Heart right ventricle (tissue), 16 donors: ENCODE measurements at regions not wholly inside any gene's neighbourhood (a gene's known extent, or its start where the extent isn't known, plus 50 kb on each side); places are given as distances from the start of the nearest gene placed in this dataset.
A peak's percentile ranks its signal among the peaks of the same experiment; 100 is the strongest.

Source experiments
- ATAC-seq, 8 donors: fragments of 200-7000 bp; cut with Tn5 transposase; one replicate each; pipeline ENCODE4 v1.9.1; 2020; ENCODE audit warnings: mild to moderate bottlenecking in 8 of 8, moderate library complexity in 8 of 8, moderate number of reproducible peaks in 1 of 8
- DNase-seq, 2 donors: peaks; one replicate each; pipeline ENCODE4 v3.0.0-alpha.2; 2020
- H3K27ac ChIP-seq, 10 donors: fragments of 200-600 bp; sonication (generic) in 2 of 10; one replicate each; pipeline versions ENCODE4 v1.5.0 to v1.8.0; 2020 to 2022; ENCODE audit warnings: mild to moderate bottlenecking in 3 of 10
- H3K27me3 ChIP-seq, 7 donors: fragments of 200-600 bp; one replicate each; pipeline ENCODE4 v1.8.0; 2021 to 2022; ENCODE audit warnings: mild to moderate bottlenecking in 2 of 7
- H3K36me3 ChIP-seq, 9 donors: fragments of 200-600 bp; sonication (generic) in 1 of 9; one replicate each; pipeline versions ENCODE4 v1.5.0 to v1.8.0; 2020 to 2022; ENCODE audit warnings: mild to moderate bottlenecking in 2 of 9
- H3K4me1 ChIP-seq, 9 donors: fragments of 200-600 bp; sonication (generic) in 1 of 9; one replicate each; pipeline versions ENCODE4 v1.5.0 to v1.8.0; 2020 to 2022; ENCODE audit warnings: mild to moderate bottlenecking in 4 of 9
- H3K4me3 ChIP-seq, 10 donors: fragments of 200-600 bp; sonication (generic) in 2 of 10; one replicate each; pipeline versions ENCODE4 v1.5.0 to v1.8.0; 2020 to 2022; ENCODE audit warnings: mild to moderate bottlenecking in 7 of 10, moderate library complexity in 2 of 10
- H3K9me3 ChIP-seq, 11 donors: fragments of 200-600 bp in 10 of 11; sonication (generic) in 2 of 11; one replicate each; pipeline versions ENCODE4 v1.5.0 to v1.8.0; 2013 to 2022; ENCODE audit warnings: mild to moderate bottlenecking in 2 of 11, control low read depth in 1 of 11, moderate library complexity in 1 of 11
- CTCF ChIP-seq, 9 donors: fragments of 200-600 bp; sonication (generic) in 2 of 9; IDR thresholded peaks; one replicate each; pipeline versions ENCODE4 v1.5.0 to v1.8.0; 2021 to 2022; ENCODE audit warnings: antibody characterized with exemption in 9 of 9, mild to moderate bottlenecking in 5 of 9, moderate library complexity in 1 of 9
- WGBS, 2 donors: extraction: QIAGEN DNeasy Blood & Tissue Kit; methylation state at CpG; one replicate each; pipeline ENCODE4 v1.1.7; 2013; ENCODE audit warnings: inconsistent platforms in 1 of 2; 5-methylcytosine and 5-hydroxymethylcytosine counted together
- intact Hi-C, 10 donors: fragments of 100-400 bp; cut with DNase I; formaldehyde crosslinking; loops; one replicate each; pipeline versions ENCODE4 v1.11.1 to v1.14.2; 2022
- donor health status: Arrhythmogenic right ventricular cardiomyopathy.
- donor health status: ischemic (EF 13 %, LVEDD 7.1; RV severe dilation, severe dysfunction).
- donor health status: healthy with polysubstance abuse.
- donor health status: DM: no; HTN: yes; CAD: no.
- donor health status: DM: no; HTN: no; CAD: no.
- donor health status: ischemic (EF 25% LVEDD 6.9; RV normal size, moderate dysfunction).
- donor health status: ischemic (EF 25% LVEDD 5.7; RV mildly dilated, moderate dysfunction).
- donor health status: healthy.
- donor health status: DM: yes; HTN: yes; CAD: no.
- donor health status: Ischemic cardiomyopathy.
- donor health status: ischemic (EF 35%, LVEDD 5.7; RV mildly dilated, moderate dysfunction).
- donor health status: nonischemic (EF 11% LVEDD 7.7; RV severe dilation, severe dysfunction).
- donor health status: DM: yes; HTN: yes; CAD: no.
- donor health status: PGD.
- donor health status: ischemic (EF 29% LVEDD 5.4; RV normal size, mild dysfunction).
- donor health status: nonischemic (EF 23%, LVEDD 6.1; RV moderate dilation, normal function).

GRCh38 chr9:34892886-34893285 is 65.2 kb upstream of the PHF24 start:
- Histone ChIP-seq H3K9me3 (no peaks in the 10 kb centered on the region), H3K27ac (no peak overlapping the region), H3K27me3 (peaks cover 0 to 38% (median 20%) of the 10 kb centered on the region in 7 donors), H3K36me3 (no peaks in the 10 kb centered on the region), H3K4me1 (no peaks in the 10 kb centered on the region), H3K4me3 (no peak overlapping the region)
- ATAC-seq (no peak), DNase-seq (no peak)
- 40 to 50% methylated on average over 5 of the region's 5 CpGs for WGBS, 2 donors
- intact Hi-C loops: loop anchor here in 2 of 10 donors (10.0 kb wide), 2 partner anchors 202 to 572 kb away; partner anchors contain the start of gene PIGO (in 2 of the 2)
- no peak for TF ChIP-seq CTCF (IDR thresholded peaks at IDR 0.05)

GRCh38 chr9:34891386-34891785 is 66.7 kb upstream of the PHF24 start:
- intact Hi-C loops: loop anchor here in 2 of 10 donors (10.0 kb wide), 2 partner anchors 203 to 573 kb away; partner anchors contain the start of gene PIGO (in 2 of the 2)
- Histone ChIP-seq H3K36me3 (no peaks in the 10 kb centered on the region), H3K27me3 (peaks cover 0 to 28% (median 7%) of the 10 kb centered on the region in 7 donors), H3K27ac (no peak overlapping the region), H3K4me1 (no peaks in the 10 kb centered on the region), H3K9me3 (no peaks in the 10 kb centered on the region), H3K4me3 (no peak overlapping the region)
- peak in 1 of 8 donors; percentile 22 for ATAC-seq
- TF ChIP-seq CTCF (IDR thresholded peaks at IDR 0.05): no peak
- DNase-seq: no peak
- WGBS, 2 donors: 90 to 93% methylated on average over 1 of the region's 1 CpG

GRCh38 chr9:34887841-34888240 is 70.2 kb upstream of the PHF24 start:
- no peak overlapping the region for H3K27ac ChIP-seq
- ATAC-seq: no peak
- H3K36me3 ChIP-seq: no peaks in the 10 kb centered on the region
- H3K4me3 ChIP-seq: no peak overlapping the region
- peaks cover 0 to 5% (median 0%) of the 10 kb centered on the region in 11 donors for H3K9me3 ChIP-seq
- H3K27me3 ChIP-seq: peaks cover 0 to 8% (median 0%) of the 10 kb centered on the region in 7 donors
- no peaks in the 10 kb centered on the region for H3K4me1 ChIP-seq
- 34 to 40% methylated on average over 2 of the region's 2 CpGs for WGBS, 2 donors
- DNase-seq: no peak
- no peak for TF ChIP-seq CTCF (IDR thresholded peaks at IDR 0.05)
- intact Hi-C loops: no loop called here

- ATAC-seq (no peak), DNase-seq (no peak)
- WGBS, 2 donors: 73% methylated on average over 2 of the region's 2 CpGs
Observed at GRCh38 chr9:34884747-34885189, 73.3 kb upstream of the PHF24 start.

More at GRCh38 chr9:34884747-34885189, 73.3 kb upstream of the PHF24 start:
- Histone ChIP-seq H3K27me3 (peaks cover 0 to 8% (median 0%) of the 10 kb centered on the region in 7 donors), H3K4me3 (no peak overlapping the region), H3K9me3 (peaks cover 0 to 5% (median 0%) of the 10 kb centered on the region in 11 donors), H3K27ac (no peak overlapping the region), H3K4me1 (no peaks in the 10 kb centered on the region), H3K36me3 (no peaks in the 10 kb centered on the region)
- TF ChIP-seq CTCF (IDR thresholded peaks at IDR 0.05): no peak
- intact Hi-C loops: loop anchor here in 1 of 10 donors (5.0 kb wide), 1 partner anchor 88 kb away; no protein-coding TSS in a partner anchor
